ENCODE measurements at regions not wholly inside any gene's neighbourhood (a gene's known extent, or its start where the extent isn't known, plus 50 kb on each side); places are given as distances from the start of the nearest gene placed in this dataset.

DNA sequence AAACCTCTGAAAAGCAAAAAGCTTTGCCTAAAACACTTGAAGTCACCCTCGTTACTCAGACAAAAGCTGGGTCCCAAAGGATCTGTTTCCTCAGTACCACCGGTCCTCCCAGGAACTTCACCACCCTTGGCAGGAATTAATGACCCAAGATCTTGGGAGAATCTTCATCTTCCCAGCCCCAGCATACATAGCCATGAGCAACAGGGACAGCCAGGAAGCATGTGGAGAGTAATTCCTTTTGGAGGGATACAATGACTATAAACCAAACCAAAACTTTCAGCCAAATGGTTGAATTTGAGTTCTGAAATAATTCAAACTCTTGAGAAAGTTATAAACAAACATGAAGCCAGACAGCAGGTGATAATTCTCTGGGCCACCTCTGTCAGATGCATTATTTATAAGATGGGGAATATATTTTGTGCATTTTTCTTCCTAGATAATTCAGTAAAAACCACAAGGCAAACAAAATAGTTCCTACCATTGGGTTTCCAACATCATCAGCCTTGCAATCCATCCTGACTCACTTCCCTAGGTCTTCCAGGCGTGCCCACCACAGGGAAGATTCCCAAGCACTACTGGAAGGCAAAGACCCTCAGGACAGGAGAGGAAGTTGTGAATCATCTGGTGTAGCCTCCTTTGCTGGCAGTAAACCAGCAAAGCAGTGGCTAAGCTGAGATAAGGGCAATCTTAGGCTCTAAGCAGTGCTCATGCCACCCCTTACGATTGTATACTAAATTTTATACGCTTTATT is 71.7 kb upstream of the DRD2 start:
- TF ChIP-seq, protein P1, sequence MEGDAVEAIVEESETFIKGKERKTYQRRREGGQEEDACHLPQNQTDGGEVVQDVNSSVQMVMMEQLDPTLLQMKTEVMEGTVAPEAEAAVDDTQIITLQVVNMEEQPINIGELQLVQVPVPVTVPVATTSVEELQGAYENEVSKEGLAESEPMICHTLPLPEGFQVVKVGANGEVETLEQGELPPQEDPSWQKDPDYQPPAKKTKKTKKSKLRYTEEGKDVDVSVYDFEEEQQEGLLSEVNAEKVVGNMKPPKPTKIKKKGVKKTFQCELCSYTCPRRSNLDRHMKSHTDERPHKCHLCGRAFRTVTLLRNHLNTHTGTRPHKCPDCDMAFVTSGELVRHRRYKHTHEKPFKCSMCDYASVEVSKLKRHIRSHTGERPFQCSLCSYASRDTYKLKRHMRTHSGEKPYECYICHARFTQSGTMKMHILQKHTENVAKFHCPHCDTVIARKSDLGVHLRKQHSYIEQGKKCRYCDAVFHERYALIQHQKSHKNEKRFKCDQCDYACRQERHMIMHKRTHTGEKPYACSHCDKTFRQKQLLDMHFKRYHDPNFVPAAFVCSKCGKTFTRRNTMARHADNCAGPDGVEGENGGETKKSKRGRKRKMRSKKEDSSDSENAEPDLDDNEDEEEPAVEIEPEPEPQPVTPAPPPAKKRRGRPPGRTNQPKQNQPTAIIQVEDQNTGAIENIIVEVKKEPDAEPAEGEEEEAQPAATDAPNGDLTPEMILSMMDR (IDR thresholded peaks at IDR 0.05): no peak

DNA sequence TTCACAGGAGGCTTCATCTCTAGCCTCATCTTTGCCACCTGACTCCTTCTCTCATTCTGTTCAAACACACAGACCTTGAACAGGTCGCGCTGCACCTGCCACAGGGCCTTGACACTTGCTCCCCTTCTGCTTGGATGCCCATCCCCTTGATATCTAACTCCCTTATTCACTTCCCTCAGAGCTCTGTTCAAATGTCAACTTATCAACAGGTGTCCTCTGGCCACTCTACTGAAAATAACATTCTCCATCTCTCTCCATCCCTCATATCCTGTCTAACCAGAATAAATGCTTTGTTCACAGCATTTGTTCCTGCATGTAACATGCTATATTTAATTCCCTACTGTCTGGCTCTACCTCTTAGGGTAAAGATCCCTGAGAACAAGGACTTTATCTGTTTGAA is 67.2 kb upstream of the DRD2 start:
- TF ChIP-seq, protein P1 (IDR thresholded peaks at IDR 0.05): no peak

DNA sequence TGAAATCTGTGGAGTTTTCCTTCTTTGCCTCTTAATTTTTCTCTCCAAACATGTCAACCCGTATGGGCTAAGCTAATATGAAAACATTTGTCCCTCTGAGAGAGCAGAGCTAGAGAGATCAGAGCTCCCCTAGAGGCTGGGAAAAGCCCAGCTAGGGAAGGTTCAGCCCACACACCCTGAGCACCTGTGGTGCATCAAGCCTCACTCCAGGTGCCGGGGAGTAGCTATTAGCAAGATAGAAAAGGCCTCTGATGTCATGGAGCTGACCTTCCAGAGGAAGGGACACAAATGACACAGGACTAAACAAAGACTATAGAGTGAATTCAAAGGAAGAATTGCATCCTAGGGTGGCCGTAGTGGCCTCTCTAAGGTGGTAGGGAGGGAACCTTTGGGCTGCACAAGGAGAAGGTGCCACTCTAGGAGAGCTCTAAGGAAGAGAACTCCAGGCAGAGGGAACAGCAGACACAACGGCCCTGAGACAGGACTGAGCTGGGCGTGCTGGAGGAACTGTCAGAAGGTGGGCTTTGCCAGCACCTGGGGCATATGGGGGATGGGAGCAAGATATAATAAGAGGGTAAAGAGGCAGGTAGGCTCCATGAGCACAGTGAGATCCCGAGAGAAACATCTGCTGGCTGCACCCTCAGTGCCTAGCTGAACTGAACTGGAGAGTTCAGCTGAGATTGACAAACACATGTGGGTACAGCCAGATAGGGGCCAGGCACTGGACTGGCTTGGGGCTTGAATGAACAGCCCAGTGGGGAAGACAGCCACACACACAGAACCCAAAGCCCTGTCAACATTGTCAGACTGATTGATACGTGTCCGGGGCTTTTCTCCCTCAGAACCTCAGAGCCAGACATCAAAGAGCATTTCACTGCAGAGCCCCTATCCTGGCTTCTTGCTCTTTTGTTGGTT is 65.5 kb upstream of the DRD2 start:
- TF ChIP-seq, protein P1 (IDR thresholded peaks at IDR 0.05): no peak

DNA sequence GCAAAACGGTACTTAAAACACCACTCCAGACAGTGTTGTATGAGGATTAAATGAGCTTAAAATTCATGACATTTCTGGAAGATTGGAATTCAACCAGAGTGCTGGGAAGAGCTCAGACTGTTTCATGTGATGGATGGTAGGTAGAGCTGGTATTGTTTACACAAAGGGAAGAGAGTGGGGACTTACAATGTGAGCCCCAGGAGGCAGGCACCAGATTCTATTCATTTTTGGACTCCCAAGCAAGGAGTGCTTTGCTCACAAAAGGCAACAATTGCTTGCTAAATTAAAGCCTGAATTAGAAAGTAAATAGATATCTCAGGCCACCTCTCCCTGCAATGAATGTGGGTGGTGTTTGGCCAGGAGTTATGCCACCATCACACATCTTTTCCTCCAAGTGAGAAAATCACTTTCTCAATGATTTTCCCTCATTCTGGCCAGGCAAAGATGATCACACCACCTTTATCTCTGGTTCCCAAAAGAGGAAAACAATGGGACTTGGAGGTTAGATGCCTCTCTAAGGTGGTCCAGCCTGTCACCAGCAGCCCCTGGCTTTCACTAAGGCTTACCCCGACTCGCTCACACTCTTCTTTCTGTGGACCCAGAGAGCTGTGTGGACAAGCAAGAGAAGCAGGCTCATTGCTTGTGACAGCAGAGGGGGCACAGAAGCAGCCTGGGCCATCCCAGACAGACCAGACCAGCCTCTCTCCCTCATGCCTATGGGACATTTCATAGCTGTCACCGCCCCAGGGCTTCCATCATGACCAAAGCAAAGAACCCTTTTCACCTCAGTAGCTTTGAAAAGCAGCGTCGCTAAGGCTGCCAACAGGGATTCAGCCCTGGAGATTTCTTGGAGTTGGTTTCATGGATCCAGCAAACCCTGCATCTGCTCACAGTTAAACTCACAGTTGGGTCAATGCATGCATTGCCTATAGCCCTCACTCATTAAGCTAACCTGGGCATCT is 63.5 kb upstream of the DRD2 start:
- TF ChIP-seq, protein P1 (IDR thresholded peaks at IDR 0.05): no peak

DNA sequence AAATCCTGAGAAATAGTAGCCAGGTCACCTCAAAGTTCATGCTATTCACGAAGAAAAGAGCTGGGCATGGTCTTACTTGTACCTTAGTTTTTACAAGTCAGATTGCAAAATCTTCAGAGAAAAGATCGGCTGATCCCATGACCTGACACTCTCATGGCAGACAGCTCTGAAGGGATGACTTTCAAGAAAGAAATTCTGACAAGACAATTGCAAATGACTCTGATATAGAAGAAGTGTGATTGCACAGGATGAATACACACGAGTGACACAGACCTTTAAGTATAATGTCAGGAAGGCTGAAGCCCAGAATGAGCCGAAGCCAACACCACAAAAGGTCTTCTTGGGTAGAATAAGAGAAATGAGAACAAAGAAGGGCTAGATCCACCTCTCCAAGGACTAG is 59.4 kb upstream of the DRD2 start:
- TF ChIP-seq, protein P1 (IDR thresholded peaks at IDR 0.05): no peak

DNA sequence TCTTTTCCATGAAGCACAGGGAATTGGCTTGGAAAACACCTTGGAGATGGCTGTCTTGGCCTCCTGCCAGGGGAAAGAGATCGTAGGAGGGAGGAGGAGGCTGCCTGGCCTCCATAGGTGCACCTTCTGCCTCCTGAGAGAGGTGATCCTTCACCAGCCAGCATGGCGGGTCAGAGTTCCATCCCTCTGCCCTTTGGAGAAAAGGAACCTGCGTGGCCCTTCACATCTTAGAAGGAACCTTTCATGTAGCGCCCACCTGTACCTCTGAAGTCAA is 58.2 kb upstream of the DRD2 start:
- TF ChIP-seq, protein P1 (IDR thresholded peaks at IDR 0.05): no peak
